ENCODE measurements at regions not wholly inside any gene's neighbourhood (a gene's known extent, or its start where the extent isn't known, plus 50 kb on each side); places are given as distances from the start of the nearest gene placed in this dataset.

GRCh38 chr1:72620453-72620852, 338.1 kb upstream of the NEGR1 start:
- DNase-seq: no peak

- peak; percentile 19 for DNase-seq
Observed at GRCh38 chr1:72606216-72606810, 324.0 kb upstream of the NEGR1 start.

DNA sequence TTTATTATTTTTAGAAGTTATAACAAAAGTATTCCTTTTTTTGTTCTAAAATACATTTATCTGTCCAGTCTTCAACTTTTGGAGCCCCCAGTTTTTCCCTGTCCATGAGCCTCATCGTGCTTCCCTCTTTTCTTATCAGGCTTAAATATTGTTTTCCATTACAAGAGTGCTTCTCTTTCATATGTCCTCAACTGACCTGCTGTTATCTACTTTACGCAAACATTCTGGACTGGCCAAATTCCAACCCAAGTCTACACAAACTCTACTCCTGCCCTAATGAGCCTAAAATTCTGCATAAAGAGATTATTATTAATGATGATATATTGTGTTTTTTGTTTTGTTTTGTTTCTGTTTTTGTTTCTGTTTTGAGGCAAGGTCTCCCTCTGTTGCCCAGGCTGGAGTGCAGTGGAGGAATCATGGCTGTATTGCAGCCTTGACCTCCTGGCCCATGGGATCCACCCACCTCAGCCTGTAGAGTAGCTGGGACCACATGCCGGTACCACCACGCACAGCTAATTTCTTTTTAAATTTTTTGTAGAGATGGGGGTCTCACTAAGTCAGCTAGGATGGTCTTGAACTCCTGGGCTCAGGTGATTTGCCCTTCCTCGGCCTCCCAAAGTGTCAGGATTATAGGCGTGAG, 318.8 kb upstream of the NEGR1 start:
- DNase-seq: no peak

DNA sequence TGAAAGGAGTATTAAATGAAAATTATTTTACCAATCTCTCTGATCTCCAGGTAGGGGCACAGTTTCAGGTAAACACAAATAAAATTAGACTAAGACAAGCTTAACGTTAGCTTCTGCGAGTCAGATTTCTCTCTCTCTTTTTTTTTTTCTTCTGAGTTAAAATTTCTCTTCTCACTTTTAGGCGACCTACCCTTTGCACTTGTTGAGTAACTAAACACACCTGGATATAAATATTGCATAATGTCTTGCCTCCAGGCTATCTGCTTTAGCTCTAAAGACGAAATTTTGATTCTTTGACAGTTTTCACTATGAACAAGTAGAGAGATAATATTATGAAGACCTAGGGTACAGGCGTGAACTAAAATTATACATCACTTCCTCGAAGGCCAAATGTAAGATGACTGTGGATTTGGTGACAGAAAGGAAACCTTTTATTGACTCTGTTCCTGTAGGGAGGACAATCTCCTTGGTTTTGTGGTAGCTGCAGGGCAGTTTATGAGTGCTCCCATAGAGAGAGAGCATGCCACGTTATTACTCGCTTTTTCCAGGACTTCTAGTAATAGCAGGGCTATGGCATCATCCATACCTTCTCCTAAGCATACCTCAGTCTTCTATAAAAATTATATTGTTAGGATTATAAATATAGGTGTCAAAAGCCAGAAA, 303.8 kb upstream of the NEGR1 start:
- DNase-seq: no peak

DNA sequence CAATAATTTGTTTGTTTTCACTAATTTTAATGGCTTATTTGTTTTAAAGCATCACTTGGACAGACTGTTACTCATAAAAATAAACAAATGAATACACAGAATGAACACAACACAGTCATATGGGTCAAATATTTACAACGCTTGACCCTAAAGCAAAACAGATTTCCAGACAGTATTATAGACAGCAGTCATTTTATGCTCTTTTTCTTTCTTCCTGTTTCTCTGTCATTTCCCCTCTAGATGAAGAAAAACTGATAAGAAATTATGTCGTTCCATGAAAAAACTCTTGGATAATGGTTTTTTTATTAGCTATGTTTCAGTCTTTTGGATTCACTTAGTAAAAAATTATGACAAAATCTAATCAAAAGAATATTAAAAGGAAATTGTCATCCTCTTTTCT, 297.3 kb upstream of the NEGR1 start:
- no peak for DNase-seq

GRCh38 chr1:72570815-72571214, 288.5 kb upstream of the NEGR1 start:
- DNase-seq: no peak

- DNase-seq: no peak
Observed at GRCh38 chr1:72568113-72568512, 285.8 kb upstream of the NEGR1 start.

DNA sequence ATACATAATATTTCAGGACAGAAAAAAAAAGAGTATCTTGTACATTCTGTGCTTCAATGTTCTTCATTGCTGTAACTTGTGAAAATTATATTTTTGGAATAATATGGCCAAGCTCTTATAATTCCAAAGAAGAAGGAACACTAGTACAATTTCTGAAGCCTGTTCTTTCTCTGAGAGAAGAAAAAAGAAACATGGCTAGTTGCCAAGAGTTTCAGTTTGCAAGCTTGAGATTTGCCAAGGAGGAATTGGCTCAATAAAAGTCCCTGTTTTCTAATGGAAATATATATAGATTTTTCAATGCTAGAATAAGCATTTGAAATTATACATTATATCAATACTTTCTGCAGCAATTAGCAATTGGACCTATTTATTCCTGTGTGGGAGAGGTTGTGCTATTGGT, 285.2 kb upstream of the NEGR1 start:
- no peak for DNase-seq

DNA sequence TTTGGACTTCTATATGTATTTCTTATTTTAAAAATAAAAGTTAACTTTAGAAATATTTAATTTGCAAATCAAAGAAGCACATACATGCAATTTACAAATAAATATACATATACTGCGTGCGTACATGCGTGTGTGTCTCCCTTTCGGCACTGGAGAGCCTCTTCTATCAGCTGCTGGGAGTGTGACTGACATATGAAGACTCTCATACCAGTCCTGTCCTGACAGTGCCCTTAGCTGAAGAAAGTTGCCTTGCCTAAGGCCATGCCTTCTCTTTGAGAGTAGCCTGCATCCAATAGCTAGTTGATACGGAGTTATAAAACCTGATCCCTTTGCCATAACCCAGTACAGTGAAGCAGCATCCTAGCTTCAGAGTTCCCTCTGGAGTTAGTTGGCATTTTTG, 282.4 kb upstream of the NEGR1 start:
- no peak for DNase-seq

- DNase-seq: no peak
Observed at GRCh38 chr1:72557446-72558049, 275.2 kb upstream of the NEGR1 start.

DNA sequence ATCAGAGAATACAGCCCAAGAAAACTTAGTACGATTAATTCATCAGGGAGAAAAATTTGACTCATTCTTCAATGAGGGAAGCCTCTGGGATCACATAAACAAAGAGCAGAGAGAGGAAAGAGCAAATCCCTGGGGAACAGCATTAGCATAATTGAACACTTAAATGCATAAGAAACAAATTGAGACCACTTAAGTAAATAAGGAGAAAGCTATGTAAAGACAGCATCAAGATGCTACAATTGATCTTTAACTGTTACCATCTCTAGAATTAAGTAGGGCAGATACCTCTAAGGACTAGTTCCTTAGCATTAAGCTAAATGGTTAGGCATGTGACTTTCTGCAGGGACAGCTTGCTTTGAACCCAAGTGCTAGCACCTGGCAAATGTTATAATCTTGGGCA, 265.1 kb upstream of the NEGR1 start:
- DNase-seq: no peak

GRCh38 chr1:72540674-72541073, 258.3 kb upstream of the NEGR1 start:
- DNase-seq: no peak

- DNase-seq: no peak
Observed at GRCh38 chr1:72535470-72535869, 253.1 kb upstream of the NEGR1 start.

GRCh38 chr1:72530646-72531045, 248.3 kb upstream of the NEGR1 start:
- DNase-seq: no peak

- no peak for DNase-seq
Observed at GRCh38 chr1:72526926-72527325, 244.6 kb upstream of the NEGR1 start.

DNA sequence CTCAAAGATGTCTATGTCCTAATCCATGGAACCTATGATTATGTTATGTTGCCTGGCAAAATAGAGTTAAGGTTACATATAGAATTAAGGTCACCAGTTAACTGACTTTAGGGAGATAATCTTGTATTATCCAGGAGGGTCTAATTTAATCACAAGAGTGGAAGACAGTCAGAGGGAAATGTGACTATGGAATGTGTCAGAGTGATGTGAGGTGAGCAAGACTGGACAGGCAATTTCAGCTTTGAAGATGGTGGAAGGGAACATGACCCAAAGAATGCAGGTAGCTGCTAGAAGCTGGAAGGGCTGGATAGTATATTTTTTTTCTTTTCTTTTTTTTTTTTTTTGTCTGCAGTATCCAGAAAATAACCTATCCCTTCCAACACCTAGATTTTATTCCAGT, 241.7 kb upstream of the NEGR1 start:
- no peak for DNase-seq

- no peak for DNase-seq
Observed at GRCh38 chr1:72521659-72522058, 239.3 kb upstream of the NEGR1 start.

DNA sequence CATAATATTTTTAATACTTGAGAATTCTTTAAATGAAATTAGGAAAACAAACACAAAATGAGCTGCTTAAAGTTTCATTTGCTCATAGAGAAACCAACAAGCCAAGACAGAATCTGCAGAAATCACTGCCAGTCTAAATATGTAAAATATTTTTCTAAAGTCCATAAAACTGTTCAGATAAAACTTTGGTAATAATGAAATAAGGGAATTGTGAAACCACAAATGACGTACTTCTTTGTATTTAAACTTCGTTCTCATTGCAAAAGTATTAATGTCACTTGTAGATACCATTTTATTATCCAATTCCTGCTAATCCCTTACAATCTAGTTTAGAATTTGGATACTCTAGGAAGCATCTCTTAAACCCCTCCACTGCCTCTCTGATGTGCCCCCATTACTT, 234.5 kb upstream of the NEGR1 start:
- DNase-seq: no peak

DNA sequence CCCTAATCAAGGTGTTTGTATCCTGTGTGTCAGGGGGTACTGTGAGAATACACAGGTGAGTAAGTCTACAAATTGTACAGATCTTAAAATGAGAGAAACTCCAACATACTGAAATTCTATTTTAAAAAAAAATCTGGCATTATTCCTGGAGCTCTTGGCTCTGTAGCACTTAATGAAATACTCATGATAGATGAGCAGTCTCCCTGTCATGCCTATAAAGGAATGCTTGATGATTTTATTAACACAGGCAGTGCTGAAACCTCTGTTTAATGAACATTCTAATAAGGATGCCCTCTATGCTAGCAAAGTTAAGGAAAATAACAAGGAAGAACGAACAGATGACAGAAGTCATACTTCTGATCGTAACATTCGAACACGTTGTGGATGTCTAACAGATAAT, 233.9 kb upstream of the NEGR1 start:
- no peak for DNase-seq

- DNase-seq: no peak
Observed at GRCh38 chr1:72498371-72498770, 216.0 kb upstream of the NEGR1 start.

DNA sequence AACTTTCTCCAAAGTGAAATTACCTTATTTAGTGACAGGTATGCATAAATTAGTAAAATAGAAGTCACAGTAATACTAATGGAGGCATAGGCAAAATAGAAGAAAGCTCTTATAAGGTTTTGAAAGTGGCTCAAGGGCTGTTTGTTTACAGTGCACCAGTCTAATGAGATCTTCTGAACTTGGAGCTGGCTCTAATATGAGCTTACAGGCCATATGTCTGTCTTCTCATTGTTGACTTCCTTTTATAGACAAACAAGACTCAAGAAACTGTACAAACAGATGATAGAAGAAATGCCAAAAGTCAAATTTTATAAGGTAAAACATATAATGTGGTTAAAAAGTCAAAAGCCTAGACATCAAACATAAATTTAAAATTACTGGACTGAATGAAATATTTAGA, 207.5 kb upstream of the NEGR1 start:
- DNase-seq: no peak

- DNase-seq: peak; percentile 20
Observed at GRCh38 chr1:72485801-72486200, 203.5 kb upstream of the NEGR1 start.

- no peak for DNase-seq
Observed at GRCh38 chr1:72483846-72484357, 201.6 kb upstream of the NEGR1 start.

Measured in femur (tissue), 1 donor.